ENCODE measurements at regions not wholly inside any gene's neighbourhood (a gene's known extent, or its start where the extent isn't known, plus 50 kb on each side); places are given as distances from the start of the nearest gene placed in this dataset.

- DNase-seq (ENCODE audit: low spot score), result no peak
- Histone ChIP-seq H3K9ac (ENCODE audit: low read depth in 1 of 2, low read length in 2 of 2) (no peak overlapping the region), H3K27ac (ENCODE audit: low read depth in 1 of 2, low read length in 2 of 2) (no peak overlapping the region), H3K27me3 (ENCODE audit: control insufficient read depth in 4 of 4, insufficient read depth in 4 of 4, low read length in 3 of 4) (no peaks in the 10 kb centered on the region), H3K36me3 (ENCODE audit: control insufficient read depth in 4 of 4, insufficient read depth in 3 of 4, low read depth in 1 of 4, low read length in 3 of 4) (no peaks in the 10 kb centered on the region), H3K4me1 (ENCODE audit: control insufficient read depth in 4 of 4, insufficient read depth in 4 of 4, low read length in 3 of 4) (no peaks in the 10 kb centered on the region), H3K4me3 (ENCODE audit: low read depth in 1 of 3, low read length in 3 of 3) (no peak overlapping the region), H3K9me3 (ENCODE audit: control insufficient read depth in 4 of 4, low read length in 3 of 4) (no peaks in the 10 kb centered on the region)
- TF ChIP-seq YY1 (IDR thresholded peaks at IDR 0.05) (no peak), JUND (IDR thresholded peaks at IDR 0.05) (no peak), FOXA2 (IDR thresholded peaks at IDR 0.05) (no peak), TAF1 (conservative IDR thresholded peaks at IDR 0.05) (no peak), GABPA (IDR thresholded peaks at IDR 0.05 in 1 of 2, conservative IDR thresholded peaks at IDR 0.05 in 1 of 2) (no peak), HNF4A (conservative IDR thresholded peaks at IDR 0.05) (no peak), NR2F2 (IDR thresholded peaks at IDR 0.05) (no peak), RAD21 (IDR thresholded peaks at IDR 0.05) (no peak), FOXA1 (IDR thresholded peaks at IDR 0.05) (no peak), HNF4G (IDR thresholded peaks at IDR 0.05) (no peak), ATF3 (IDR thresholded peaks at IDR 0.05) (no peak), EGR1 (IDR thresholded peaks at IDR 0.05; ENCODE audit: low read depth in 2 of 2) (no peak), CTCF (IDR thresholded peaks at IDR 0.05; ENCODE audit: low read depth, low read length, missing input control) (no peak), RXRA (IDR thresholded peaks at IDR 0.05) (no peak), MAX (IDR thresholded peaks at IDR 0.05) (no peak), SP1 (IDR thresholded peaks at IDR 0.05) (no peak), REST (IDR thresholded peaks at IDR 0.05) (no peak)
Observed at GRCh38 chr6:124901084-124901483, 61.2 kb upstream of the RNF217 start.

DNA sequence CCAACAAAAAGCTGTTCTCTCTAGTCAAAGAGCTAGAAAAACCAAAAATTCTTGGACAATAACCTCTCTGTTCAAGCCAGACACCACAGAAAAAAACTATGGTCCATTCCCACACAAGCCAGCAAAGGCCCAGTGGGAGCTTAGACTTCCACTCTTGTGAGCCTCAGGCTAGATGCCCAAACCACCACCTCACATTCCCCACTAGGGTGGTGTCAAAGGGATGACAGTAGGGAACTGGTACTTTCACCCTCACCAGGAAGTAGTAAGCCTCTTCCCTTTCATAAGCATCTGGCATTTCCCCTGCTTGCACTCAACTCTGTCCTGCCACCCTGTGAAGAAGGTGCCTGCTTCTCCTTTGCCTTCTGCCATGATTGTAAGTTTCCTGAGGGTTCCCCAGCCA is 58.4 kb upstream of the RNF217 start:
- Histone ChIP-seq H3K9me3 (ENCODE audit: control insufficient read depth in 4 of 4, low read length in 3 of 4) (no peaks in the 10 kb centered on the region), H3K9ac (ENCODE audit: low read depth in 1 of 2, low read length in 2 of 2) (no peak overlapping the region), H3K4me3 (ENCODE audit: low read depth in 1 of 3, low read length in 3 of 3) (no peak overlapping the region), H3K27me3 (ENCODE audit: control insufficient read depth in 4 of 4, insufficient read depth in 4 of 4, low read length in 3 of 4) (no peaks in the 10 kb centered on the region), H3K36me3 (ENCODE audit: control insufficient read depth in 4 of 4, insufficient read depth in 3 of 4, low read depth in 1 of 4, low read length in 3 of 4) (no peaks in the 10 kb centered on the region), H3K27ac (ENCODE audit: low read depth in 1 of 2, low read length in 2 of 2) (no peak overlapping the region), H3K4me1 (ENCODE audit: control insufficient read depth in 4 of 4, insufficient read depth in 4 of 4, low read length in 3 of 4) (no peaks in the 10 kb centered on the region)
- DNase-seq (ENCODE audit: low spot score), result no peak
- TF ChIP-seq TAF1 (conservative IDR thresholded peaks at IDR 0.05), result no peak
- no peak for TF ChIP-seq CTCF (IDR thresholded peaks at IDR 0.05; ENCODE audit: low read depth, low read length, missing input control)

Data from liver (tissue), 7 donors.